ENCODE measurements at regions not wholly inside any gene's neighbourhood (a gene's known extent, or its start where the extent isn't known, plus 50 kb on each side); places are given as distances from the start of the nearest gene placed in this dataset.

DNA sequence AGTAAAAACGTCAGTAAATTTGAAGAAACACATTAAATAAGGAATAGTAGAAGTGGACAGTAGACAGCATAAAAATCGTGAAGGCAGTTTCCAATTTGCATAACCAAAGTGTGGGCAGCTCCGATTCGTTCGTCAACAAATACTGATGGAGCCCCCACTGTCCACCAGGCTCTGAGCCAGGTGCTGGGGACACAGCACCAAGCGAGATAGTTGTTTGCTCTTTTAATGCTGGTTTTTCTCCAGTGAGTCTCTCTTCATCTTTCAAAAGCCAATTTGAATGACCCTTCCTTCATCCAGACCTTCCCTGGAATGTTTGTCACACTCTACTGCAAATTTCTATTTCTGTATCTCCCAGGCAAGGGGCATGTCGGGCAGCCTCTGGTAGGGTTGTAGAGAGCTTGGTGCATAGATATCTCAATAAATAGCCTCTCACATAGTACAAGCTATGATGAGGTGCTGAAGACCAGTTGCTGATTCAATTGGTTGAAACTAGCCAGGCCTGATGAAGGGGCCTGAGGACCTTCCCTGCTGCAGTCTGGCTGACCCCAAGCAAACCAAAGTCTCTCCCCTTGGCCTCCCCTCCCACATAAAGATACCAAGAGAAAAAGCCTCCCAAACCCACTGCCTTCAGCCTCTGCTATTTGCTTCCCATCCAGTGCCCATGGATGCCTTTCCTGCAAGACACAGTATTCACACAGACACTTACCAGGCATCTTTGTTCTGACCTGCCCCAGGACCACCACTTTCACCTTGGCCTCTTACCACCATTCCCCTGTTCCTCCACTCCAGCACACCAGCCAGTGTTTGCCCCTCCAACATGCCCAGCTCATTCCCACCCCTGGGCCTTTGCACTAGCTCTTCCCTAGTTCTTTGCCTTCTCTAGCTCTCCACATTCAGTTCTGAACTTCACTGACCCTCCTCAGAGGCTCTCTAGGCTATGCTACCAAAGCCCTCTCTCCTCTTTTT, 125.2 kb downstream of the CEBPB start:
- no peak for DNase-seq (ENCODE audit: extremely low read depth, low read depth)
- TF ChIP-seq, protein P1, sequence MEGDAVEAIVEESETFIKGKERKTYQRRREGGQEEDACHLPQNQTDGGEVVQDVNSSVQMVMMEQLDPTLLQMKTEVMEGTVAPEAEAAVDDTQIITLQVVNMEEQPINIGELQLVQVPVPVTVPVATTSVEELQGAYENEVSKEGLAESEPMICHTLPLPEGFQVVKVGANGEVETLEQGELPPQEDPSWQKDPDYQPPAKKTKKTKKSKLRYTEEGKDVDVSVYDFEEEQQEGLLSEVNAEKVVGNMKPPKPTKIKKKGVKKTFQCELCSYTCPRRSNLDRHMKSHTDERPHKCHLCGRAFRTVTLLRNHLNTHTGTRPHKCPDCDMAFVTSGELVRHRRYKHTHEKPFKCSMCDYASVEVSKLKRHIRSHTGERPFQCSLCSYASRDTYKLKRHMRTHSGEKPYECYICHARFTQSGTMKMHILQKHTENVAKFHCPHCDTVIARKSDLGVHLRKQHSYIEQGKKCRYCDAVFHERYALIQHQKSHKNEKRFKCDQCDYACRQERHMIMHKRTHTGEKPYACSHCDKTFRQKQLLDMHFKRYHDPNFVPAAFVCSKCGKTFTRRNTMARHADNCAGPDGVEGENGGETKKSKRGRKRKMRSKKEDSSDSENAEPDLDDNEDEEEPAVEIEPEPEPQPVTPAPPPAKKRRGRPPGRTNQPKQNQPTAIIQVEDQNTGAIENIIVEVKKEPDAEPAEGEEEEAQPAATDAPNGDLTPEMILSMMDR (IDR thresholded peaks at IDR 0.05; ENCODE audit: low read depth, low read length), result no peak

DNA sequence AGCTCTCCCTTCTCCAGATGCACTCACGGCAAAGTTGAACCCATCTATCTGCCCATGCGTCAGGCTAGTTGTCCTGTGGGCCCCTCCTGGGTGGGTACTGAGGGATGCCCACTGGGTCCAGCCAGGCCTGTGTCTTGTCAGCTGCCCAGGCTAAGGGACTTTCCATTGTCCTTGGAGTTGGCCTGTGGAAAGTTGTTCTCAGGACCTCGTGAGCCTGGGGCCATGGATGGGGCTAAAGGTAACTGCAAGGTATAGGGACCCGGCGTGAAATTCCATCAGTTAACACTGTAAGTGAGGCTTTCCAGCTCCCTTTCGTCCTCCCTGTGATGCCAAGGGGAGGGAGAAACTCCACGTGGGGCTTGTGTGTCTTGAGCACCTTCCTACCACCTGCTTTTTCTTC, 126.5 kb downstream of the CEBPB start:
- DNase-seq (ENCODE audit: extremely low read depth, low read depth), result no peak
- TF ChIP-seq, protein P1 (IDR thresholded peaks at IDR 0.05; ENCODE audit: low read depth, low read length), result no peak

DNA sequence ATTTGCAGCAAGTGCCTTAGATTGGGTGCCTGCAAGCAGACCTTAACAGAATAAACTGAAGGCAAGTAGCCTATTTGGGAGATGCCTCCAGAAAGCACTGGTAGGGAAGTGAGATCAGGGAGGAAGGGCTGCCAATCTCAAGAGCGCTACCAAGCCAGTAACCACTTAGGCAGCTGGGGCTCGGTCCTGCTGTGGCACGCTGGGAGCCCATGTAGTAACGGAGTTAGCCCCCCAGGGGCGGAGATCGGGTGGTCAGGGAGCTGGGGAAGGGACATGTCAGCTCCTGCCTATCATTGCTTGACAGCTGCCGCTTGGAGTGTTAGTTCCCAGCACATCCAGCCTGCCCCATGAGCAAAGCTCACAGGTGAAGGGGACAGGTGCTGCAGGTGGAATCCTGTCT, 127.0 kb downstream of the CEBPB start:
- TF ChIP-seq, protein P1 (IDR thresholded peaks at IDR 0.05; ENCODE audit: low read depth, low read length), result no peak
- no peak for DNase-seq (ENCODE audit: extremely low read depth, low read depth)

DNA sequence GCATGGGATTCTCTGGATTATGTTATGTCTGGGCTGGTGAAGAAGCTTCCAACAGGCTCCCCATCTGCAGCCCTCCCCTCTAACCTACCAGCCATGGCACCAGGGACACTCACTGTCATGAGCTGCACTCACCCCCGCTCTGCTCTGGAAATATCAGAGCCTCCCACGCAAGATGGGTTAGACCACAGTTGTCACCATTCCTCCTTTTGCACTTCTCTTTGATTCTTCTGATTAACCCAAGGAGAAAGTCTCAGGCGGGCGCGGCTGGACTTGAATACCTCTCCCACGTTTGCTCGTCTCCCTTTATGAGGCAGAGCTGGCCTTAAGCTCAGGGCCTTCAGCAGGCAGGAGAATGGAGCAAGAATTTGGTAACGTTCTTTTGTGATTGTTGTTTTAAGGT, 128.1 kb downstream of the CEBPB start:
- no peak for DNase-seq (ENCODE audit: extremely low read depth, low read depth)
- TF ChIP-seq, protein P1 (IDR thresholded peaks at IDR 0.05; ENCODE audit: low read depth, low read length), result no peak

DNA sequence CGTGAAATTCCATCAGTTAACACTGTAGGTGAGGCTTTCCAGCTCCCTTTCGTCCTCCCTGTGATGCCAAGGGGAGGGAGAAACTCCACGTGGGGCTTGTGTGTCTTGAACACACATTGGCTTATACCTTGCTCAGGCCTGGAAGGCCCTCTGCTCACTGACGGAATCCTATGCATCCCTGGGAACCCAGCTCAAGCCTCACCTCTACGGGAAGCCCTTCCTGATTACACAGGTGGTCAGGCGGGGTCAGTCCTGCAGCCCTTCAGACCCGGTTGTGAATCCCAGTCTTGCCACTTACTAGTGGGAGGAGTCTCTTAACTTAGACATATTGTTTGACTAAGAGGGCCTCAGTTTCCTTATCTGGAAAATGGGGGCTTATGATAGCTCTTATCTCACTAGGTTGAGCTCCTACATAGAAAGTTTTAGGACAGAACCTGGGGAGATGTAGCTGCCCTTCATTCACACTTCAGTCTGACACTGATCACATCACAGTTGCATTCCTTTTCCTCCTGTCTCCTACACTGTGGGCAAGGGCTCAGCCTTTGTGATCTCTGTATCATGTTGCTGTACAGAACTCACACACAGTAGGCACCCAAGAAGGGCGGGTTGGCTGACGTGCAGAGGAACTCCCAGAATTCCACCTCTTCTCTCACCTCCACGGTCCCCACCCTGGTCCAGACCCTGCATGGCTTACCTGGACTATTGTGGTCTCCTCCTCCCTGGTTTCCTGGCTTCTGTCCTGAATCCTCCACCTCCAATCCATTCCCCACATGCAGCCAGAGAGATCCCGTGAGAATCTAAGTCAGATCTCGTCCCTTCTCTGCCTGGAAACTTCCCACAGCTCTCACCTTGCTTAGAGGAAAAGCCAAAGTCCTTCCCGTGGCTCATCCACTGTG, 129.6 kb downstream of the CEBPB start:
- TF ChIP-seq, protein P1 (IDR thresholded peaks at IDR 0.05; ENCODE audit: low read depth, low read length), result no peak
- no peak for DNase-seq (ENCODE audit: extremely low read depth, low read depth)

DNA sequence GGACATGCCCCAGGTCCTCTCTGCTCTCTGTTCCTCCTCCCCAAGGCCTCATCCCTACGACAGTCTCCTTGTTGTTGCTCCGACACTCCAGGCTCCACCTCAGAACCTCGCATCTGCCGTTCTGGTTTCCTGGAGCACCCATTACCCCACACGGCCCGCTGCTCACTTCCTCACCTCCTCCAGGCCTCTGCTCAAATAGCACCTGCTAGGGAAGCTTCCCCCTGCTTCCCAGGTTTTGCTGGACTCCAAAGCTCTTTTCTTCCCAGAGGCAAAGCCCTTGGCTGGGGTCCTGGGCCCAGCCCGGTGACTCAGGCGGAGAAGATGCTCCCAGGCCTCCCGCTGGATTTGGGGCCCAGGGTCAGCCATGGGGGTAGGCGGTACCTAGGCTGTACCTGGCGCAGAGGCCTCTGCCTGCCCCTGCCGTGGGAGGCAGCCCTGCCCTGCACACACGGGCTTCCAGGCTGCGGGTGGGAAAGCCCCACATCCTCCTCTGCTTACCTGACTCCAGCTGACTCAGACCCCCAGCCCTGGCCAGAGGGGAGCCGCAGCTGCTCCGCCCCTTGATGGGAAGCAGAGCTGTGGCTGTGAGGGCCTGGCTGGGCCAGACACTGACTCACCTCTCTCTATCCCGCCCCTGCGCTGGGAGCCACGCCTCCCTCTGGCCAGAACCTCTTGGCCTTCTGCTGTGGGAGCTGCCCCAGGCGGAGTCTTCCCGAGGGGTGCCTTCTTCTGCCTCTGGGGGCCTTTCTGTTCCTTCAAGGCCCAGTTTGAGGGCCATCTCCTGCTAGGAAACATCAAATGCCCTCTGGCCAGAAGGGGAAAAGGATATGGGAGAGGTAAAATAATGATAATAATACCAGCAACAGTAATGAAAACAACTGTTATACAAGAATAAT, 130.5 kb downstream of the CEBPB start:
- TF ChIP-seq, protein P1 (IDR thresholded peaks at IDR 0.05; ENCODE audit: low read depth, low read length), result no peak
- peak; percentile 70 for DNase-seq (ENCODE audit: extremely low read depth, low read depth)
